ENCODE measurements at regions not wholly inside any gene's neighbourhood (a gene's known extent, or its start where the extent isn't known, plus 50 kb on each side); places are given as distances from the start of the nearest gene placed in this dataset.

DNA sequence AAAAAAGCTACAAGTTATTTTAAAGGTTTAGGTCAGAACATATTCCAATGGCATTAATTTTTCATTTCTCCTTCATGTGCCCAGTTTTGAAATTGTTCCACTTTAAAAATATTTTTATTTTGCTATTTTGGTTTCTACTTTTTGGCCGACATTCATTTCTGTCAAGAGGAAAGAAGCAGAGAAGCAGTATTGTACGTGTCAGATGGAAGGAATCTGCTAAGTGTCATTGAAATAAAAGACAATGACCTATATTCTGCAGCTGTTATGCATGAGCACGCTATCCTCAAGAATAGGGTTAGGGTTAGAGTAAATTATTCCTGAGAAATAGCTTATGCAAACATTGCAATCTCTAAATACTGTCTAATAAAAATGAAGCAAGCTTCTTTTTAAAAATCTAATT lies 941.7 kb downstream of the TUSC7 start:
- Histone ChIP-seq H4K20me1 (replicated peaks; ENCODE audit: insufficient read depth) (no peaks in the 10 kb centered on the region), H3K27me3 (ENCODE audit: insufficient read depth) (no peaks in the 10 kb centered on the region), H3K4me2 (no peak overlapping the region), H3K9me2 (ENCODE audit: insufficient read depth) (no peaks in the 10 kb centered on the region), H3K36me3 (ENCODE audit: insufficient read depth) (no peaks in the 10 kb centered on the region), H3K27ac (ENCODE audit: low read depth) (no peak overlapping the region), H3F3A (replicated peaks; ENCODE audit: low read depth) (no peaks in the 10 kb centered on the region), H3K4me3 (no peak overlapping the region), H3K4me1 (ENCODE audit: insufficient read depth) (no peaks in the 10 kb centered on the region), H2AFZ (no peak overlapping the region), H3K79me2 (replicated peaks; ENCODE audit: insufficient read depth) (no peaks in the 10 kb centered on the region)
- H3K4me3 Mint-ChIP-seq: no peak overlapping the region
- TF ChIP-seq STAT1 (IDR thresholded peaks at IDR 0.05; ENCODE audit: unreplicated experiment) (no peak), EZH2phosphoT487 (IDR thresholded peaks at IDR 0.05; ENCODE audit: unreplicated experiment) (no peak), NANOG (IDR thresholded peaks at IDR 0.05; ENCODE audit: borderline replicate concordance) (no peak), JUNB (IDR thresholded peaks at IDR 0.05; ENCODE audit: unreplicated experiment) (no peak), REST (IDR thresholded peaks at IDR 0.05; ENCODE audit: unreplicated experiment) (no peak), CREB1 (CRISPR knock-in tag; IDR thresholded peaks at IDR 0.05; ENCODE audit: low read depth) (no peak), EZH2 (IDR thresholded peaks at IDR 0.05; ENCODE audit: low read depth, unreplicated experiment) (no peak), ZNF331 (CRISPR knock-in tag; IDR thresholded peaks at IDR 0.05; ENCODE audit: low read depth) (no peak), ZNF462 (CRISPR knock-in tag; IDR thresholded peaks at IDR 0.05) (no peak), POLR2AphosphoS5 (IDR thresholded peaks at IDR 0.05; ENCODE audit: low read depth) (no peak), CTCF (conservative IDR thresholded peaks at IDR 0.05; ENCODE audit: low read depth in 2 of 2) (no peak), ZNF114 (CRISPR knock-in tag; IDR thresholded peaks at IDR 0.05) (no peak)
- TF ChIP-seq, protein P1, sequence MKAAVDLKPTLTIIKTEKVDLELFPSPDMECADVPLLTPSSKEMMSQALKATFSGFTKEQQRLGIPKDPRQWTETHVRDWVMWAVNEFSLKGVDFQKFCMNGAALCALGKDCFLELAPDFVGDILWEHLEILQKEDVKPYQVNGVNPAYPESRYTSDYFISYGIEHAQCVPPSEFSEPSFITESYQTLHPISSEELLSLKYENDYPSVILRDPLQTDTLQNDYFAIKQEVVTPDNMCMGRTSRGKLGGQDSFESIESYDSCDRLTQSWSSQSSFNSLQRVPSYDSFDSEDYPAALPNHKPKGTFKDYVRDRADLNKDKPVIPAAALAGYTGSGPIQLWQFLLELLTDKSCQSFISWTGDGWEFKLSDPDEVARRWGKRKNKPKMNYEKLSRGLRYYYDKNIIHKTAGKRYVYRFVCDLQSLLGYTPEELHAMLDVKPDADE (IDR thresholded peaks at IDR 0.05): no peak
- H3K9me3 Mint-ChIP-seq: no peaks in the 10 kb centered on the region
- H3K27ac Mint-ChIP-seq: no peak overlapping the region
- H3K27me3 Mint-ChIP-seq (ENCODE audit: insufficient read depth, low read depth, poor library complexity): no peaks in the 10 kb centered on the region
- no peak for ATAC-seq
- no peak for DNase-seq (ENCODE audit: low spot score)
- no peaks in the 10 kb centered on the region for H3K36me3 Mint-ChIP-seq (ENCODE audit: low read depth)
- no peaks in the 10 kb centered on the region; the same call in 2 of the 3 replicates for H3K4me1 Mint-ChIP-seq

All from GM23338 (cell line).